ENCODE measurements at regions not wholly inside any gene's neighbourhood (a gene's known extent, or its start where the extent isn't known, plus 50 kb on each side); places are given as distances from the start of the nearest gene placed in this dataset.

DNA sequence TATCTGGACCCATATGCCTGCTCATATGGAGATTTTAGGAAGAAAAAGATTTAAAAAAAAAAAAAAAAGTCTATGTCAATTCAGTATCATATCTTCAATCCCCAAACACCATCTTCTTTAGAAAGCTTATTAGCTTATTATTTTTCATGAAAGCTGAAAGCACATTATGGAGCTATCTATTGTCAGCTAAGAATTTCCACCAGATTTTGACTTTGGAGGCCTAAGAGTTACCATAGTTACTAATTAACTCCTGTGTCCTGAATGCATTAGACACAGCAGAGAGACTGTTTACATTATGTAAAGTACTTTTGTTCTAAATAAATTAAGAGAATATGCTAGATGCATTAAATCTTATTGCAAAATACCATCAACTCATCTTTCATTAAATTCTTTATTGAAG is 255.5 kb upstream of the NRSN1 start:
- CTCF ChIA-PET: no interaction called here
- H3K4me3 ChIP-seq (ENCODE audit: low read depth, low read length): no peak overlapping the region
- POLR2A ChIA-PET: no interaction called here
- TF ChIP-seq, protein P1, sequence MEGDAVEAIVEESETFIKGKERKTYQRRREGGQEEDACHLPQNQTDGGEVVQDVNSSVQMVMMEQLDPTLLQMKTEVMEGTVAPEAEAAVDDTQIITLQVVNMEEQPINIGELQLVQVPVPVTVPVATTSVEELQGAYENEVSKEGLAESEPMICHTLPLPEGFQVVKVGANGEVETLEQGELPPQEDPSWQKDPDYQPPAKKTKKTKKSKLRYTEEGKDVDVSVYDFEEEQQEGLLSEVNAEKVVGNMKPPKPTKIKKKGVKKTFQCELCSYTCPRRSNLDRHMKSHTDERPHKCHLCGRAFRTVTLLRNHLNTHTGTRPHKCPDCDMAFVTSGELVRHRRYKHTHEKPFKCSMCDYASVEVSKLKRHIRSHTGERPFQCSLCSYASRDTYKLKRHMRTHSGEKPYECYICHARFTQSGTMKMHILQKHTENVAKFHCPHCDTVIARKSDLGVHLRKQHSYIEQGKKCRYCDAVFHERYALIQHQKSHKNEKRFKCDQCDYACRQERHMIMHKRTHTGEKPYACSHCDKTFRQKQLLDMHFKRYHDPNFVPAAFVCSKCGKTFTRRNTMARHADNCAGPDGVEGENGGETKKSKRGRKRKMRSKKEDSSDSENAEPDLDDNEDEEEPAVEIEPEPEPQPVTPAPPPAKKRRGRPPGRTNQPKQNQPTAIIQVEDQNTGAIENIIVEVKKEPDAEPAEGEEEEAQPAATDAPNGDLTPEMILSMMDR (IDR thresholded peaks at IDR 0.05; ENCODE audit: insufficient read depth, low read length, missing control alignments): no peak
- DNase-seq (ENCODE audit: low read depth, low spot score): no peak

DNA sequence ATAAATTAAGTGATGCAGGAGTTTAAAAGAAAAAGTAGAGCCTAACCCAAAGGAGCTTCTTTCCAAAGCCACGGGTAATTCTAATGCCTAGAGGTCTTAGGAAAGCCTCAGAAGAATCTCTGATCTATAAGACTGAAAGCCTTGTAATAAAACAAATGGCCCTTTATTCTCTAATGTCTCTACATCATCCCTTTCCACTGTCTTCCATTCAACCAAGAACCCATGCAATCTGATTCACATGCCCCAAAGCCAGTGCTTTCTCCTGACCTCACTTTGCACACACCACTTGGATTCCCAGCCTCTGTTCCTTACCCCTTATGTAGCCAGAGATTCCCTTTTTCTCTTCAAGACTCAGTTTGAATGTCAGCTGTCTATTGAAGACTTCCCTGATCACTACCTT is 252.9 kb upstream of the NRSN1 start:
- TF ChIP-seq, protein P1 (IDR thresholded peaks at IDR 0.05; ENCODE audit: insufficient read depth, low read length, missing control alignments): no peak
- H3K4me3 ChIP-seq (ENCODE audit: low read depth, low read length): no peak overlapping the region
- POLR2A ChIA-PET: no interaction called here
- DNase-seq (ENCODE audit: low read depth, low spot score): no peak
- CTCF ChIA-PET: no interaction called here

GRCh38 chr6:23875006-23875405 is 251.0 kb upstream of the NRSN1 start:
- TF ChIP-seq, protein P1 (IDR thresholded peaks at IDR 0.05; ENCODE audit: insufficient read depth, low read length, missing control alignments): no peak
- H3K4me3 ChIP-seq (ENCODE audit: low read depth, low read length): no peak overlapping the region
- no peak for DNase-seq (ENCODE audit: low read depth, low spot score)
- ChIA-PET POLR2A (no interaction called here), CTCF (no interaction called here)

DNA sequence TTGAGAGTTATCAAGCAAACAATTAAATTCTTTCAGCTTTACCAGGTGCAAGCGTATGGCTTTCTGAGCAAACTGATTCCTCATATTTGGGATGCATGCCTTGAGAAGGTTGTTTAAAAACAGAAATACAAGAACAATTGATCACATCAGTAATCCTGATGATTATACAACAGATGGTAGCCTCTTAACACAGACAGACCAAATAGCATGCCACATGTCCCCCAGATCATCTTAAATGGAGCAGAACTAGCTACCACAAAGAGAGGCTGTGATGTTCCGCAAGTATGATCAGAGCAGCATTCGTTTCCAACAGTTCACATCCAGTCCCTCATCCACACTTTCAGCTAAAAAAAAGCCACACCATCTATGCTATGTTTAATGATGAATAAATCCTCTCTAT is 246.2 kb upstream of the NRSN1 start:
- TF ChIP-seq, protein P1 (IDR thresholded peaks at IDR 0.05; ENCODE audit: insufficient read depth, low read length, missing control alignments): no peak
- ChIA-PET CTCF (no interaction called here), POLR2A (no interaction called here)
- no peak for DNase-seq (ENCODE audit: low read depth, low spot score)
- no peak overlapping the region for H3K4me3 ChIP-seq (ENCODE audit: low read depth, low read length)

DNA sequence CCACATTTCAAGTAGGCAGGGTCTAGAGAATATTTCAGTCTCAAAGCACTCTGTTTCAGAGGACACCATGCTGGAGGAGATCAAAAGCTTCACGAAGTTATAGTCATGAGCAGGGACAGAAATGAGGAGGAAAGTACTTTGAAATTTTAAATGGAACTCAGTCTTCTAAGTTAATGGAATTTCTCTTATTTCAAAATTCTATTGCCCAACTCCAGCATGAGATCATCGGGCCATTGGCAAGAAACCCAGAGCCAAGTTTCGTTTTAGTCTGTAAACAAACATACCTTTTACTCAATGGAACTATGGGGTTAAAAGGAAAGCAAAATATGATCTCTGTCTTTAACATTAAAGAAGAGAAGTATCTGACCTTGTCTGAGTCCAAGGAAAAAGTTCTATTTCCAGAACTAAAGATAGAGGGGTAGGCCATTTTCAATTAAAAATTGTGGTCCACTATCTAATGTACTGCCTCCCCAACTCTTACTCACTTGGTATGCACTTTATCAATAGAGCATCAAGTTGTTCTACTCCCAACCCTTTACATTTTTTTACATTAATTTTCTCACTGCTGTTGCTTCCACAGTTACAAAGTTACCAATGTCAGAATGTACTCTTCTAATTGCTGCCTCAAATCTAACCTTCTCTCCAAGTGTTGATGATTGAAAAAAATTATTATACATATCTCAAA is 235.3 kb upstream of the NRSN1 start:
- POLR2A ChIA-PET: no interaction called here
- TF ChIP-seq, protein P1 (IDR thresholded peaks at IDR 0.05; ENCODE audit: insufficient read depth, low read length, missing control alignments): no peak
- CTCF ChIA-PET: no interaction called here
- H3K4me3 ChIP-seq (ENCODE audit: low read depth, low read length): no peak overlapping the region
- DNase-seq (ENCODE audit: low read depth, low spot score): no peak

- CTCF ChIA-PET: no interaction called here
These were observed 220.7 kb upstream of the NRSN1 start for GRCh38 chr6:23905133-23905815.

More at GRCh38 chr6:23905133-23905815, 220.7 kb upstream of the NRSN1 start:
- TF ChIP-seq, protein P1 (IDR thresholded peaks at IDR 0.05; ENCODE audit: insufficient read depth, low read length, missing control alignments): no peak
- POLR2A ChIA-PET: no interaction called here
- H3K4me3 ChIP-seq (ENCODE audit: low read depth, low read length): no peak overlapping the region
- DNase-seq (ENCODE audit: low read depth, low spot score): no peak
